ENCODE measurements at regions not wholly inside any gene's neighbourhood (a gene's known extent, or its start where the extent isn't known, plus 50 kb on each side); places are given as distances from the start of the nearest gene placed in this dataset.

DNA sequence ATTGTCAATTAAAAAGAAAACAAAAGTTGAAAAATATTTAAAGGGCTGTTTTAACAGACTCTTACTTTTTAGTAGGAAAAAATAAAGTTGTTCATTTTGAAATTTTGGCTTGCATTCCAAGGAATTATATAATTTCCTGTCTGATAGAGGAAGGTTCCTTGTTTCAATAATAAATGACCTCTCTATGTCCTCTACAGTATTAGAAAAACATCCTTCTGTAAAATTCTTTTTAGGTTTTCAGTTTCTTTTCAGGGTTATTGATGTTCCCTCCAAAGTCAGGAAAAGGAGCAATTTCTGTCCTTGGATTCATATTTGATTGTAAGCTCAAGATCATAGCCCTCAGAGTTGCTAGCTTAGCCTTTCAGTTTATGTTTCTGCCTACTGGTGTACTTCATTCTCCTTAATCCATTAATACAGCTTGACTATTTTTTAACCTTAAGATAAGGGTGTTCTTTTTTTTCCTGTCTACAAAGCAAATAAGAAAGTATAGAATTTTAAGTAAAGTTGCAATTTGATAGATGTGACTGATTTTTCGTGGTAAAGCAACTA lies 125.2 kb upstream of the COL3A1 start:
- in situ Hi-C loops (cut with MboI; ENCODE audit: low pct_unique_long_range_greater_than_20kb in 2 of 9, low sequenced_read_pairs in 9 of 9, unreplicated experiment in 9 of 9) = no loop called here
- ATAC-seq (replicated peaks in 6 of 8) = no peak

DNA sequence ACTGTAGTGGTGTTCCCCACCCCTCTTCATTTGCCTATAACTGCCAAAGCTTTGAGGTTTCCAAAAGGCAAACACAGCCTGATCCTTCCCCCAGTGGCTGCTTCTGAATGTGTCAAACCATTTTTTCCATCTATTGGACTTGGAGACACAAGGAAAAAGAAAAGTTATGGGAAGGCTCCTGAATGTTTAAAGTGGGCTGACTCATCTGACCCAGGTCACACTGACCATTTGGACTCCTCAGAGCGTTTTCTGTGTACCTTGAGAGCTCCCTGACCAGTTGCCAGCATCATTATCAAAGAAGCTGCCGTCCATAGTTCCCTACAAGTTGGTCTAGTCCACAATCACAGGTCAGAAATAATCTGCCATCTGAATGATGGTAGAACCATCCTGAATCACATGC lies 123.4 kb upstream of the COL3A1 start:
- 17 to 100% (median 100%) methylated on average over 1 to 2 of the region's 2 CpGs; no CpG with 5 or more reads in 5 of the 10 experiments for WGBS, 10 experiments

More for the DNA sequence above, 125.2 kb upstream of the COL3A1 start:
- no peak overlapping the region for H3K27ac ChIP-seq
- no peaks in the 10 kb centered on the region for H3K4me1 ChIP-seq (replicated peaks in 1 of 2)
- WGBS, 10 experiments = 0 to 83% (median 0%) methylated on average over 1 of the region's 1 CpG
- H3K4me3 ChIP-seq = no peak overlapping the region

DNA sequence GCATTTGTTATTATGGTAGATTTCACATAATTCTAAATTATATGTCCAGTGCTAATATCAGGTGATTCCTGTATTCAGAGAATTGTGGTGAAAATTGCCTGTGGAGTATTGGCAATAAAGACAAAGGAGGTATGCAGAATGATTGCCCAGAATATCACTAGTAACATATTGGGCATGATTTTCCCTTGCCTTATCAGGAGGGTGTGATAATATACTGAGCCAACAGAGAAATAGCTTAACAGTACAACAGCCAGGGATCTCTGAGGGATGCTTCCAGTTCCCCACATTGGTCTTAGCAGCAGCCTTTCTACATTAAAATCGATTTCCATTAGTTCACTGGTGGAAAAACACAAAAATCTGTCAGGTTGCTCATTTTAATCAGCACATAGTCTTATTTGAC lies 122.9 kb upstream of the COL3A1 start:
- no peak overlapping the region for H3K4me3 ChIP-seq
- WGBS, 10 experiments = 58 to 100% (median 80%) methylated on average over 1 of the region's 1 CpG; no CpG with 5 or more reads in 2 of the 10 experiments
- in situ Hi-C loops (cut with MboI; ENCODE audit: low pct_unique_long_range_greater_than_20kb in 2 of 9, low sequenced_read_pairs in 9 of 9, unreplicated experiment in 9 of 9) = no loop called here
- ATAC-seq (replicated peaks in 6 of 8) = no peak
- no peak overlapping the region for H3K27ac ChIP-seq
- no peaks in the 10 kb centered on the region for H3K4me1 ChIP-seq (replicated peaks in 1 of 2)

More for the DNA sequence above, 123.4 kb upstream of the COL3A1 start:
- ATAC-seq (replicated peaks in 6 of 8) = no peak
- Histone ChIP-seq H3K4me3 (no peak overlapping the region), H3K4me1 (replicated peaks in 1 of 2) (no peaks in the 10 kb centered on the region), H3K27ac (no peak overlapping the region)
- in situ Hi-C loops (cut with MboI; ENCODE audit: low pct_unique_long_range_greater_than_20kb in 2 of 9, low sequenced_read_pairs in 9 of 9, unreplicated experiment in 9 of 9) = no loop called here

DNA sequence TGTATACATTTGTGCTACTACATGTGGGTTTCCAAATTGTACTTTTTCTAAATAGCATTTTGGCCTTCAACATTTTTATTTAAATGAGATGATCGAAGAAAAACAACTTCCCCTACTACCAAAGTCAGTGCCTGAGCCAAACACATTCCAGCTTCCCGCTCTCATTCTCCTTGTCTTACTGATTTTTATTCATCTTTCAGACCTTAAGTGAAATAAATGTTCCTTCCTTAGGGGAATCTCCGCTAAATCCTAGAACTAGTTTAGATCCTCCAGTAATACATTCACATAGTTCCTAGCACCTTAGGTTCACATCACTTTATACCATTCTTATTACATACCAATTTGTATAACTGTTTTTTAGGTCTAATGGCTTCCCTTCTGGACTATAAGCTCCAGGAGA lies 122.3 kb upstream of the COL3A1 start:
- ATAC-seq (replicated peaks in 6 of 8) = no peak
- WGBS, 10 experiments = 73 to 100% (median 92%) methylated on average over 2 to 3 of the region's 3 CpGs; no CpG with 5 or more reads in 1 of the 10 experiments
- H3K27ac ChIP-seq = no peak overlapping the region
- in situ Hi-C loops (cut with MboI; ENCODE audit: low pct_unique_long_range_greater_than_20kb in 2 of 9, low sequenced_read_pairs in 9 of 9, unreplicated experiment in 9 of 9) = no loop called here
- H3K4me3 ChIP-seq = no peak overlapping the region
- H3K4me1 ChIP-seq (replicated peaks in 1 of 2) = no peaks in the 10 kb centered on the region

DNA sequence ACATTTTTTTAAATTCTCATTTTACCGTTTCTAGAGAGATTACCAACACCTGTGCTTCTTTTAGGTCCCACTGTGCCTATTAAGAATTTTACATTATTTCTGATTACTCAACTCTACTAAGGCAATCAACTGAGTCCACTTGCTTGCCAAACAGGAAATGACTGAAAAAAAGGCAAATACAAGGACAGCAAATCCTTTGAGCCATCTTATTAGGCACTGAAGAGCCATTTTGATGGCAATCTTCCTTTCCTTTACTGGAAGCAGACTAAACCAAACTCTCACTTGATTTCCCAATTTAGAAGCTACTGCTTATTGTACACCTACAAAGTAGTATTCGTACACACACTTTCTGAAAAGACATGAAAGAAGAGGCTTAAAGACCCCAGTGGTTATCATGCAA lies 121.4 kb upstream of the COL3A1 start:
- Histone ChIP-seq H3K4me1 (replicated peaks in 1 of 2) (no peaks in the 10 kb centered on the region), H3K27ac (no peak overlapping the region), H3K4me3 (no peak overlapping the region)
- no peak for ATAC-seq (replicated peaks in 6 of 8)
- 50 to 100% (median 82%) methylated on average over 1 to 2 of the region's 2 CpGs; no CpG with 5 or more reads in 1 of the 10 experiments for WGBS, 10 experiments
- in situ Hi-C loops (cut with MboI; ENCODE audit: low pct_unique_long_range_greater_than_20kb in 2 of 9, low sequenced_read_pairs in 9 of 9, unreplicated experiment in 9 of 9) = no loop called here

DNA sequence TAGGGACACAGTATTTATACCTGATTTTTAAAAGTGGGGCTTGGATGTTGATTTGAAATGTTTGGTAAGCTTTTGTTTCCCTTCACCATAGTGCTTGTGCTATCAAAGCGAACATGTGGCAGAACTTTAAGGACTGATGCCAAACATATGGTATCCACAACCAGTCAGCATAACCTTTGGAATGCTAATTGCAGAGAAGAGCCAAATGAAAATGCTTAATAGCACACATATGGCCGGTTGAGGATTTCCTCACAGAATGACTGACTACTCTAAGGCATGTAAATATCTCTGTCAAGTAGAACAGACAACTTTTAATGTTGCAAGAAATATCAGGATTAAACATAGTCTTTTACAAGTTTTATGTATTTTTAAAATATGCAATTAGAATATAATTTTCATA lies 120.9 kb upstream of the COL3A1 start:
- 0 to 92% (median 79%) methylated on average over 1 to 2 of the region's 2 CpGs; no CpG with 5 or more reads in 2 of the 10 experiments for WGBS, 10 experiments
- no peak overlapping the region for H3K4me3 ChIP-seq
- no peak overlapping the region for H3K27ac ChIP-seq
- no peaks in the 10 kb centered on the region for H3K4me1 ChIP-seq (replicated peaks in 1 of 2)
- ATAC-seq (replicated peaks in 6 of 8) = peak in 3 of 8 experiments; percentile 97 to 99 (median 99)
- in situ Hi-C loops (cut with MboI; ENCODE audit: low pct_unique_long_range_greater_than_20kb in 2 of 9, low sequenced_read_pairs in 9 of 9, unreplicated experiment in 9 of 9) = no loop called here

DNA sequence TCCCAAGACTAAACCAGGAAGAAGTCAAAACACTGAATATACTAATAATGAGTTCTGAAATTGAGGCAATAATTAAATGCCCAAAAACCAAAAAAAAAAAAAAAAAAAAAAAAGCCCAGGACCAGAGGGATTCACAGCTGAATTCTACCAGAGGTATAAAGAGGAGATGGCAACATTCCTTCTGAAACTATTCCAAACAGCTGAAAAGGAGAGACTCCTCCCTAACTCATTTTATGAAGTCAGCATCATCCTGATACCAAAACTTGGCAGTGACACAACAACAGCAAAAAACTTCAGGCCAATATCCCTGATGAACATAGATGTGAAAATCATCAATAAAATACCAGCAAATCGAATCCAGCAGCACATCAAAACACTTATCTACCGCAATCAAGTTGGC lies 108.5 kb upstream of the COL3A1 start:
- in situ Hi-C loops (cut with MboI; ENCODE audit: low pct_unique_long_range_greater_than_20kb in 2 of 9, low sequenced_read_pairs in 9 of 9, unreplicated experiment in 9 of 9) = no loop called here
- Histone ChIP-seq H3K27ac (no peak overlapping the region), H3K4me3 (no peak overlapping the region), H3K4me1 (replicated peaks in 1 of 2) (no peaks in the 10 kb centered on the region)
- WGBS, 10 experiments = 0 to 93% (median 58%) methylated on average over 1 to 2 of the region's 2 CpGs; no CpG with 5 or more reads in 4 of the 10 experiments
- no peak for ATAC-seq (replicated peaks in 6 of 8)

DNA sequence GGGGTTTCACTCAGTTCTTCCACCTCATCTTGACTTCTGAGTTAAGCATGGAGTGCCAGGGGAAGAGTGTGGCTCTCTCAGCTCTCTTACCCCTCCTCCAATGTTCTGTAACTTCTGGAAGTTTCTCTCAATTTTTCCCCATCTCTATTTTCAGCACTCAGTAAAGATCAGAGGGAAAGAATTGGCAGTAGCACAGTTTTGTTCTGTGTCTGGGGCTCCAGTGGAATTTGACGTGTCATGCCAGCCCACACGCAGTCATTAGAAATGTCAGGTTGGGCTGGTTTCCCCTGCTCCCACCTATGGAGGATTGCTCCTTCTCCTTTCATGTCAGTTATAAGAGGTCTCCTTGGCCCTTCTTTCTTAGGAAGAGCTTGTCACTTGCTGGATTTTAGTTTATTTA lies 104.6 kb upstream of the COL3A1 start:
- in situ Hi-C loops (cut with MboI; ENCODE audit: low pct_unique_long_range_greater_than_20kb in 2 of 9, low sequenced_read_pairs in 9 of 9, unreplicated experiment in 9 of 9) = no loop called here
- ATAC-seq (replicated peaks in 6 of 8) = peak in 1 of 8 experiments; percentile 22
- Histone ChIP-seq H3K27ac (no peak overlapping the region), H3K4me3 (no peak overlapping the region), H3K4me1 (replicated peaks in 1 of 2) (peaks cover 0 to 5% of the 10 kb centered on the region in 2 donors)
- 28 to 90% (median 65%) methylated on average over 2 of the region's 2 CpGs; no CpG with 5 or more reads in 5 of the 10 experiments for WGBS, 10 experiments

DNA sequence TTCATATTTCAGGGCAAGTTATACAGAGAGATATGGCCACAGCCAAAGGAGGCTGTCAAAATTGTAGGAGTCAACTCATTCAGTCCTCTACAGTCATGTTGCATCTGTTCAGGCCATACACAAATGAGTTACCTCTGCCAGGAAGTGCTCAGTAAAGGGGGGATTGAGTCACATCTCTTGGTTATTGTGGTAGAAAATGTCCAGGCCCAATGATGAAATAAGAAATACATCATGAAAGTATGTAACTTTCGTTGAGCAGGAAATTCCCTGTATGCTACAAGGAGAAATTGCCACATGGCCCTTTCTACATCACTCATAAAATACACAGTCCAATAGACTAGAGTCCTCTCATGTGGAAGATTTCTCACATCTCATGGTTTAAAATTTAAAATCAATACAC lies 103.9 kb upstream of the COL3A1 start:
- Histone ChIP-seq H3K27ac (no peak overlapping the region), H3K4me3 (no peak overlapping the region), H3K4me1 (replicated peaks in 1 of 2) (peaks cover 0 to 5% of the 10 kb centered on the region in 2 donors)
- peak in 2 of 8 experiments; percentile 32 to 61 for ATAC-seq (replicated peaks in 6 of 8)
- in situ Hi-C loops (cut with MboI; ENCODE audit: low pct_unique_long_range_greater_than_20kb in 2 of 9, low sequenced_read_pairs in 9 of 9, unreplicated experiment in 9 of 9) = no loop called here
- 0 to 100% (median 57%) methylated on average over 1 of the region's 1 CpG; no CpG with 5 or more reads in 3 of the 10 experiments for WGBS, 10 experiments

DNA sequence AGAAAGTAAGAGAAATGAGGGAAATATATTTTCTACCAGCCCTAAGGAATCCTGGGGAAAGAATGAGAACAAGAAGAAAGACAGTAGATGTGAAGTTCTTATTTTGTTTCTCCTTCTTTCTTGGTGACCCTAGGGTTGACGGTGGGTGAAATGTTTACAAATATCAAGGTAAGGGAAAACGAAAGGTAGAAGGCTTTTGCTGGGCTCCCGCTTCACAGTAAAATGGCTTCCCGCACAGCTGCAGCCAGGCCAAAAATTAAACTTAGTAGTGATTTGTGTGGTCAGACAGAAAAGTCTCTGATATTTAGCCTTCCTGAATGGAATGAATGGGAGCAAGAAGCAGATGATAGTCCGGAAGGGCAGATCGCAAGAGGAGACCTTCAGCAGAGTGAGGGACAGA lies 99.1 kb upstream of the COL3A1 start:
- Histone ChIP-seq H3K4me3 (no peak overlapping the region), H3K4me1 (replicated peaks in 1 of 2) (peaks cover 0 to 5% of the 10 kb centered on the region in 2 donors), H3K27ac (no peak overlapping the region)
- 17 to 100% (median 93%) methylated on average over 3 to 6 of the region's 6 CpGs; no CpG with 5 or more reads in 2 of the 10 experiments for WGBS, 10 experiments
- in situ Hi-C loops (cut with MboI; ENCODE audit: low pct_unique_long_range_greater_than_20kb in 2 of 9, low sequenced_read_pairs in 9 of 9, unreplicated experiment in 9 of 9) = no loop called here
- ATAC-seq (replicated peaks in 6 of 8) = peak in 1 of 8 experiments; percentile 41

DNA sequence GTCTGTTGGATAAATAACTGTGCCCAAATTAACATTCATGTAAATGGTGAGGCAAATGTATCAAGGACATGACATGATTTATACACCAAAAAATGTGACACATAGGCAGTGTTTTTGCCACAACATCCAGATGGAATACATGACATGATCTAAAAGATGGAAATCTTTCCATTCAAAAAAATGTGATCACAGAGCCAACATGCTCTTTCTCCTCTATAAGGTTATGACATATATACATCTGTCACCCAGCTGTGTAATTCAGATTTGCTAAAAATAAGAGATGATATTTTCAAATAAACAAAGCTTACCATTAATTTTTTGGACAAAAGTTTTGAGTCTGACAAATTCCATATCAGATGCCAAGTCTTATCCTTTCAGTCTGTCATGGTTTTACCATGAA lies 95.5 kb upstream of the COL3A1 start:
- Histone ChIP-seq H3K4me3 (no peak overlapping the region), H3K4me1 (replicated peaks in 1 of 2) (no peaks in the 10 kb centered on the region), H3K27ac (no peak overlapping the region)
- no peak for ATAC-seq (replicated peaks in 6 of 8)
- in situ Hi-C loops (cut with MboI; ENCODE audit: low pct_unique_long_range_greater_than_20kb in 2 of 9, low sequenced_read_pairs in 9 of 9, unreplicated experiment in 9 of 9) = no loop called here

DNA sequence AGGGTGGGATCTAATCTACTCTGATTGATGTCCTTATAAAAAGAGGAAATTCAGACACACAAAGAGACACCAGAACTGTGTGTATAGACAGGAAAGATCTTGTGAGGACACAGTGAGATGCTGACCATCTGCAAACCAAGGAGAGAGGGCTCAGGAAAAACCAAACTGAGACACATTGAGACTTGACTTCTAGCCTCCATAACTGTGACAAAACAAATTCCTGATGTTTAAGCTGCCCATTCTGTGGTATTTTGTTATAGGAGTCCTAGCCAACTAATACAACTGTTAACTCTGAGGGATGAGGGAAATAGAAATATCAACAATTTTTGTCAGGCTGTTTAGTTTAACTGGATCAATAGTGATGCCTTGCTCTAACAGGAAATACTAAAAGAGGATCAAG lies 93.4 kb upstream of the COL3A1 start:
- H3K27ac ChIP-seq = no peak overlapping the region
- H3K4me3 ChIP-seq = no peak overlapping the region
- ATAC-seq (replicated peaks in 6 of 8) = no peak
- no peaks in the 10 kb centered on the region for H3K4me1 ChIP-seq (replicated peaks in 1 of 2)
- in situ Hi-C loops (cut with MboI; ENCODE audit: low pct_unique_long_range_greater_than_20kb in 2 of 9, low sequenced_read_pairs in 9 of 9, unreplicated experiment in 9 of 9) = no loop called here

DNA sequence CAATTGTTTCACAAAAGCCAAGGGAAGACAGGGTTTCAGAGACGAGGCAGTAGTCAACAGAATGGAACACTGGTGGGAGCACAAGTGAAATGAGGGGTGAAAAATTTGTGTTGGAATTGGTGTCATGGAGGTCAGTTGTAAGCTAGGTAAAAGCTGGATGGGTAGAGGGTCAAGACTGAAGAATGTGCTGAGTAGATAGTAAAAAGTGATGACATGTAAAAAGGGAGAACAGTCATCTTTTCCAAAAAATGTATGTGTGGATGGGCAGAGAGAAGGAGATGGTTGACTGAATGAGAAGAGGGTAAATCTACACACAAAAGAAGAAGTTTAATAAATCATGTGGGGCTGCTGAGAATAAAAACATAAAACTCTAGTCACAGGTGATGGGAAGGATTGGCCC lies 92.7 kb upstream of the COL3A1 start:
- Histone ChIP-seq H3K4me3 (no peak overlapping the region), H3K27ac (no peak overlapping the region), H3K4me1 (replicated peaks in 1 of 2) (no peaks in the 10 kb centered on the region)
- ATAC-seq (replicated peaks in 6 of 8) = no peak
- in situ Hi-C loops (cut with MboI; ENCODE audit: low pct_unique_long_range_greater_than_20kb in 2 of 9, low sequenced_read_pairs in 9 of 9, unreplicated experiment in 9 of 9) = no loop called here
- WGBS, 10 experiments = 38 to 100% (median 75%) methylated on average over 1 of the region's 1 CpG; no CpG with 5 or more reads in 2 of the 10 experiments

DNA sequence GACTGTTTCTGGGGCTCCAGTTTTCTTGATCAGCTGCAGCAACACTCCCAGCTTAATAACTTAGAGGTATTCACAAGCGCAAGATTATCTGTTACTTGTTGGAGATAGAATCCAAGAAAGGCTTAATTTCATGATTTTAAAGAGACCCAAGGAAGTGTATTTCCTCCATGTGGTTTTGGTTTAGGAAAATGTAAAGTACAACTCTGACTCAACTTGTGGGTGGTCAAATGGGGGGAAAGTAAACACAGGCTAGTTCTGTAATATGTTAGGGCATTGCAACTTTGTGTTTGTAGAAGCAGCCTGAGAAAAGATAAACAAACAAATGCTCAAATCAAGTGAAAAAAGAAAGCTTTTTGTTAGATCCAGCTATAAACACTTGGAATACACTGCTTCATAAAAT lies 90.1 kb upstream of the COL3A1 start:
- no peak overlapping the region for H3K4me3 ChIP-seq
- H3K27ac ChIP-seq = no peak overlapping the region
- in situ Hi-C loops (cut with MboI; ENCODE audit: low pct_unique_long_range_greater_than_20kb in 2 of 9, low sequenced_read_pairs in 9 of 9, unreplicated experiment in 9 of 9) = no loop called here
- H3K4me1 ChIP-seq (replicated peaks in 1 of 2) = no peaks in the 10 kb centered on the region
- no peak for ATAC-seq (replicated peaks in 6 of 8)
- 0 to 92% (median 53%) methylated on average over 1 of the region's 1 CpG; no CpG with 5 or more reads in 4 of the 10 experiments for WGBS, 10 experiments
